Testis (tissue), 2 donors: ENCODE measurements at regions not wholly inside any gene's neighbourhood (a gene's known extent, or its start where the extent isn't known, plus 50 kb on each side); places are given as distances from the start of the nearest gene placed in this dataset.

Experiments
- POLR2A ChIP-seq: fragments of 450-650 bp; IDR thresholded peaks from one replicate; pipeline ENCODE4 v1.6.1; 2017; ENCODE audit warnings: antibody characterized with exemption, mild to moderate bottlenecking, moderate library complexity
- TF ChIP-seq, protein P1 (sequence below), 3 experiments: fragments of 450-650 bp in 2 of 3; fragments of 200-600 bp in 1 of 3; sonication (generic) in 1 of 3; IDR thresholded peaks; one replicate each; pipeline ENCODE4 v1.5.1; 2016 to 2019; ENCODE audit warnings: antibody characterized with exemption in 3 of 3, mild to moderate bottlenecking in 2 of 3, moderate library complexity in 1 of 3

DNA sequence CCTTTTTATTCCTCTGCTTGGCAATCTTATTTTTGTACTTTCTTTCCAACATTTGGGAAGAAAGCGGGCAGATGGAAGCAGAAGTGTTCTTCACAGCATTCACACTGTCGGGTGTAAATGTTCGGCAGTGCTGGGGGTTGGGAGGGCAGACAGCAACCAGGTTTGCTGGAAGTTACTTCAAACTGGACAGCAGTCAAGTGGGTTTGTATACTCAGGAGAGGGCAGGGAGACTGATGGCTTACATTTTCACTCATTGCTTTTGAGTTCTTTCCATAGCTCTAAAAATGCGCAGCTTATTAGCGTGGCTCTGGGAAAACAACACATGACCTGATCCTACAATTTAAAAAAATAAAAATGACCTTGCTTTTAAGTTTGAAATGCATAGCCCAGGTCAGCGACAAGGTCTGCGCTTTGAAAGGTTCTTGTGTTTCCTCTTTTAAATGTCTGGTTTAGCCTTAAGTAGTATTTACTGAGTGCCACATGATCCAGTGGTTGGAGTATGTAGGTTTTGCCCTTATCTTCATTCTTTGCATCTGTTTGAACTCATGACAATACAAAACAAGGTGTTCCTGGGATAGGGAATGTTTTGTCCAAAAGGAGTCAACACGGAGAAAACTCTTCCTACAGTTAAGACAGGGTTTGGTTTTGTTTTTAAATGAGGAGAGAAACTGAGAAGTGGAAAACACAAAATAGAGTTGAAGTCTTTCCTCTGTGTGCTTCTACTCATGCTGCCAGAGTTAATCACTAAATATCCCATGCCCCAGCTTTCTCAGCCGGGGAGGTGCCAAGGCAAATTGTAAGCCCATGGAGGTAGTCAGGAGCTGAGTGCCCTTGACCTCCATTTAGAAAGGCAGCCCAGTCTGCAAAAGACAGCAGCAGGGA lies 132.7 kb upstream of the DMRT1 start:
- TF ChIP-seq, protein P1, sequence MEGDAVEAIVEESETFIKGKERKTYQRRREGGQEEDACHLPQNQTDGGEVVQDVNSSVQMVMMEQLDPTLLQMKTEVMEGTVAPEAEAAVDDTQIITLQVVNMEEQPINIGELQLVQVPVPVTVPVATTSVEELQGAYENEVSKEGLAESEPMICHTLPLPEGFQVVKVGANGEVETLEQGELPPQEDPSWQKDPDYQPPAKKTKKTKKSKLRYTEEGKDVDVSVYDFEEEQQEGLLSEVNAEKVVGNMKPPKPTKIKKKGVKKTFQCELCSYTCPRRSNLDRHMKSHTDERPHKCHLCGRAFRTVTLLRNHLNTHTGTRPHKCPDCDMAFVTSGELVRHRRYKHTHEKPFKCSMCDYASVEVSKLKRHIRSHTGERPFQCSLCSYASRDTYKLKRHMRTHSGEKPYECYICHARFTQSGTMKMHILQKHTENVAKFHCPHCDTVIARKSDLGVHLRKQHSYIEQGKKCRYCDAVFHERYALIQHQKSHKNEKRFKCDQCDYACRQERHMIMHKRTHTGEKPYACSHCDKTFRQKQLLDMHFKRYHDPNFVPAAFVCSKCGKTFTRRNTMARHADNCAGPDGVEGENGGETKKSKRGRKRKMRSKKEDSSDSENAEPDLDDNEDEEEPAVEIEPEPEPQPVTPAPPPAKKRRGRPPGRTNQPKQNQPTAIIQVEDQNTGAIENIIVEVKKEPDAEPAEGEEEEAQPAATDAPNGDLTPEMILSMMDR (IDR thresholded peaks at IDR 0.05): no peak
- TF ChIP-seq POLR2A: no peak
